Hematopoietic multipotent progenitor cell treated with erythropoietin and hydrocortisone succinate and interleukin-3 and kit ligand, for 6 days (in vitro differentiated cells): ENCODE measurements at regions not wholly inside any gene's neighbourhood (a gene's known extent, or its start where the extent isn't known, plus 50 kb on each side); places are given as distances from the start of the nearest gene placed in this dataset.
"Not testable (repeated sequence)": the region's sequence is repeated elsewhere in the genome, so short reads cannot be mapped to it uniquely, and the experiment has no call there.

Experiments
- DNase-seq: peaks from one replicate; pipeline ENCODE4 v3.0.0-alpha.2; 2015

DNA sequence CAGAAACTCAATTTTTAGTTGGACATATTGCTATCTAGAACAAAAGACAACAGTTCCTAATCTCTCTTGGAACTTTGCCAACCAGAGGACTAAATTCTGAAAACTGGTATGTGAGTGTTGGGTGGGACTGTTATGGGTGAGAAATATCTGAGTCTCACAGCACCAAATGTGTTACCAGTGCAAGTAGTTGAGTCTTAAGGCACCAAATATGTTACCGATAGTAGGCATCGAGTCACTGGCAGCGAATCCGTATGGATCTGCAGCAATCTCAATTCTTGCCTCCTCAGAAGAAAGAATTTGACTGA, 575.2 kb downstream of the DACH1 start:
- DNase-seq: peak; percentile 65

DNA sequence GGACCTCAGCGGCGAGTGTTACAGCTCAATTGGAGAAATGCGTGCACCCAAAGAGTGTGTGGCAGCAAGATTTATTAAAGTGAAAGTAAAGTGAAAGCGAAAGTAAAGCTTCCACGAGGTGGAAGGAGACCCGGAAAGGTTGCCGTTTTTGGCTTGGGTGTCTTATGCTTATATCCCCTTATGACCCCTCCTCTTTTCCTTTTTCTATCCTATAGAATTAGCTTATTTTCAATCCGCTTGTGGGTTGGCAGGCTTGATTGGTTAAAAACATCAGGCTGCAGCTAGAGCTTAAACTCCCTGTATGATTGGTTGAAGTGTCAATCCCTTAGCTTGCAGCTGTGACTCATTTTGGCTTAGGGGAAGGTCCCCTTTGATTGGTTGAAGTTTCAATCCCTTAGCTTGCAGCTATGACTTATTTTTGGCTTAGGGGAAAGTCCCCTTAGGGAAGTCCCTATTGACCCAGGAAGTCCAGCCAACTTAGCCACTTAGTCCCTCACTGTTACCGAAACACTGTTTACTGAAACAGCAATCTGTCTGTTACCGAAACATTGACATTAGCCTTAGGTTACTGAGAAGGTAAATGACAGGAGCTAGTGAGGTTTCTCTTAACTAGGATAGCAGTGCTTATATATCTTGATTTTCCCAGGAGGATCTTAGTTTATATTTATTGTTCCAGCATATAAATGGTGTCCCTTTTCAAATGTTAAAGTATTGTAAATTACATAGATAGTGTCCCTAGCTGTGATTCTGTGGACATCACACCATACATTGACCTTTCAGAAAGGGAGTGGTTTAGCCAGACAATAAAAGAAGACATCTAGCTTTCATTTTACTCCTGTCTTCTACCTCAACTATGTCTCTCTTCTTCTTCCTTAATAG, 575.8 kb downstream of the DACH1 start:
- DNase-seq: peak; percentile 66

DNA sequence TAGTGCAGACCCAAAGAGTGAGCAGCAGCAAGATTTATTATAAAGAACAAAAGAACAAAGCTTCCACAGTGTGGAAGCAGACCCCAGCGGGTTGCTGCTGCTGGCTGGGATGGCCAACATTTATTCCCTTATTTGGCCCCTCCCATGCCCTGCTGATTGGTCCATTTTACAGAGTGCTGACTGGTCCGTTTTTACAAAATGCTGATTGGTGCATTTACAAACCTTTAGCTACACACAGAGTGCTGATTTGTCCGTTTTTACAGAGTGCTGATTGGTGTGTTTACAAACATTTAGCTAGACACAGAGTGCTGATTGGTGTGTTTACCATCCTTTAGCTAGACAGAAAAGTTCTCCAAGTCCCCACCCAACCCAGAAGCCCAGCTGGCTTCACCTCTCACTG, 577.0 kb downstream of the DACH1 start:
- DNase-seq: not testable (repeated sequence)

DNA sequence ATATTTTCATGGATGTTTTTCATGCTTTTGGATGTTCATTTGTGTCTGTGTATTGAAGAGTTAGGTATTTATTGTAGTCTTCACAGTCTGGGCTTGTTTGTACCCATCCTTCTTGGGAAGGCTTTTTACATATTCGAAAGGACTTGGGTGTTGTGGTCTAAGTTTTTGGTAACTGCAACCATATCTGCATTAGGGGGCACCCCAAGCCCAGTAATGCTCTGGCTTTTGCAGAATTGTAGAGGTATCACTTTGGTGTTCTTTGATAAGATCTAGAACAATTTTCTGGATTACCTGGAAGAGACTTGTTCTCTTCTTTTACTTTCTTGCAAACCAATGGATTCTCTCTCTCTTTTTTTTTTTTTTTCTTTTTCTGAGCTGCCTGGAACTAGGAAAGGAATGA, 581.3 kb downstream of the DACH1 start:
- DNase-seq: peak; percentile 15

DNA sequence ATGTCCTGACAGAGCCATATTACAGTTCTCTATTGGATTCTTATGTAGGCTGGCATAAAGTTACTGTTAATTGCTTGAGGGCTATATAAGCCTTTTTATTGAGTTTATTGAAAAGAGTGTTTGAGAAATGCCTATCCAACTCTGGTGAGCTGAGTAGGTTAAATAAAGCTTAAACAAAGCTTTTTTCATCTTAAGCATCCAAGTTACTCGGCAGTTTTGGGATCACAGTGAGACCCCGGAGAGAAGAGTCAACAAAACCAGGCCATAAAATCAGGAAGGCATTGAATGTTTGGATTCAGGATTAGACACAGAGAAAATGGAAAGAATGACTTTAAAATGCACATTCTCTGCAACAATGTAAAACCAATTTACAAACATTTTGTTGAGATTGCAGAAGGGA, 588.5 kb downstream of the DACH1 start:
- DNase-seq: no peak

DNA sequence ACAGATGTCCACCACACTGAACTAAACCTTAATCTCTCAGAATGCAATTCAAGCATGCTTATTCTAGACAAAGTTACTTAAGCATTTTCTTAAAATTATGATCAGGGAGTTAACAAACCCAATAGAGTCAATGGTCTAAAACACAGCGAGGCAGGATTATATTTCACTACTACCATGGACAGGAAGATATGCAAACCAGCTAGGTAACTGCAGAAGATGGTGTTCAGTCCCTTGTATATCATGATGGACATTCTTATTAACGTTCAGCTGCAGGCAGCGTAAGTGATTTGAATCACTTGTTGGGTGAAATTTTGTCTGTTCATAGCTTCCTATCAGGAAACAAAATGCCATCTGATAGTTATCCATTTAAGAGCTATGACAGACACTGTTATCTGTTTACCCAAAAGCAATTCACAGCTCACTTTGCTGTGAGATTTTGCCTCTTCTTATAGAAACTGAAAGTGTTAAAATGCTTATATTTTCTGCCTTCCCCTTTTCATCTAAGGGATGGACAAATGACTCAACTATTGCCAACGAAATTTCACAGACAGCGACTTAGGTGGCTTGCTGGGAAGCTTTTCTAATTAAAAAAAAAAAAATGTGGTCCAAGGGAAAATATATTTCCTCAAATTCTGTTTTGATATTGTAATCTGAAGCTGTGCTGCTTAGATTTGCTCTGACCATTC, 591.9 kb downstream of the DACH1 start:
- no peak for DNase-seq

DNA sequence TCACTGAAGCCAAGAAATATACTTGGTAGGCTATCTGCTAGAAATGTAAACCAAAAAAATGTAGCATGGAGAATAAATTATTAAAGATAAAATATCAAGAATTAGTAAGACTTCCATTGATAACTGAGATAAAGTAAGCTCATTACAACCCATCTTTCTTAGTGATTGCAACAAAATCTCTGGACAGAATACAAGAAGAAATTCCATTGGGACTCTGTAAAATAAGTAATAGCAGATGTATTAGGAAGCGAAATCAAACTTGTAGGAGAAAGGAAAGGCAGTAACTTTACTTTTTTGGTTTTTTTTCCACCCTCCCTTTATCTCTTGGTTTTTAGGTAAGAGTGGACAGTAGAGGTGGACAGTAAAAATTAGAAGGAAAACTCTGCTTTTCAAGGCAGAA, 605.7 kb downstream of the DACH1 start:
- DNase-seq: no peak

DNA sequence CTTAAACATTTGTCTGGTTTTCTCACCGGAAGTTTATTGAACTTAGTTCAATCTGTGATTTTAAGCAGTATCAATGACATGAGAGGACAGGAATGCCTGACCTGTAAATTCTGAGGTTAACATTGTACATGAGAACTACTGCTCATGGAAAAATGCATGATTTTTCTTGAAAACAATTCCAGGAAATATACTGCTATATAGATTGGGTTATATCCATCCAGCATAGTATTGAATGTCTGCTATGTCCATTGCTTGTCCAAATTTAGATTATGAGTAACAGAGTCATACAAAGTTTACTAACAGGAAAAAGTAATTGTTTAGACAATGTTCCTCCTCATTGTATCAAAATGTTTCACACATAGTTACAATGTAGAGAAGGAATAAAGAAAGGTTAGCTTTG, 606.8 kb downstream of the DACH1 start:
- DNase-seq: no peak

DNA sequence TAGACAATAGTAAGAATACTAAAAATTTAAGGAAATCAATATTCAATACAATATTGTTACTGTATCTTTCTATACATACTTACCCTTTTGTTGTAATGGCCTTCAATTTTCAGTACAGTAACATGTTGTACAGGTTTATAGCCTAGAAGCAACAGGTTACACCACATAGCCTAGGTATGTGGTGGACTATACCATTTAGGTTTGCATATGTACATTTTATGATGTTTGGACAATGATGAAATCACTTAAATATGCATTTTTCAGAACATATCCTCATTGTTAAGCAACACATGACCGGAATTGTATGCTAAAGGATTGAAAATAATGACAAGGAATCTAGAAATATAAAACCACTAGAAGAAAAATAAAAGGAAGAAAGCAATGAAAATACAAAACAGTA, 611.4 kb downstream of the DACH1 start:
- DNase-seq: no peak

DNA sequence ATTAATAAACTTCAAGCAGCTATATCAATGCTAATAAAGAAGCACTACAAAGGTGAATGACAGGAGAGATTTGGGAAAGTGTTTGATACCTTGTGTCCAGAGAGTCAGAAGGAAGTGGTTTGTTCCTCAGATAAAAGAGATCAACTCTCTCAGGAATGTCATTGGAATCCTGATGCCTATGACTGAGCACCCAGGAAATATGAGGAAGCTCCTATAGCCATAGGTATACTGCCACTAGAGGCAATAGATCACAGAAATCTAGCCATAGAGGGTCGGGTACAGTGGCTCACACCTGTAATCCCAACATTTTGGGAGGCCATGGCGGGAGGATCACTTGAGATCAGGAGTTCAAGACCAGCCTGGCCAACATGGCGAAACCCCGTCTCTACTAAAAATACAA, 612.6 kb downstream of the DACH1 start:
- DNase-seq: no peak

DNA sequence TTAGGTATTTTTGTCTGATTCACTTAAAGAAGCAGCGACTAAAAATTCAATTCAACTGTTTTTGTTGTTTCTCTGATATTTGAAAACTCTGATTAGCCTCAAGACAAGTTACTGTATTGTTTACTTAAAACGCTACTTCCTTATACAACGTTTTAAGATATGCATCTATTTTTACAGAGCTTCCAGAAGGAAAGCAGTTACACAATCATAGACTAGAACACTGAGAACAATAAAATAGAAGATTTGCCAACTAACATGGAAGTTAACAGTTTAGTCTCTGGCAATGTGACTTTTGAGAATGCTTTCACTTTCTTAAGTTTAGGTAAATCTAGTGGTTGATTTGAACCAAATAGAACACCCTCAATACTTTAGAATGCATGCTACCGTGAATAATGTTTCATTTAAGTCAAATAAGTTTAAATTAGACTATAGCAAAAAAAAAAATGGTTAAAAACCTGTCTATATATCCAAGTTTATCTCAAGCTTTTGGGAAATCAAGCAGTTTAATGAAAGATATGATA, 614.8 kb downstream of the DACH1 start:
- DNase-seq: peak; percentile 13

DNA sequence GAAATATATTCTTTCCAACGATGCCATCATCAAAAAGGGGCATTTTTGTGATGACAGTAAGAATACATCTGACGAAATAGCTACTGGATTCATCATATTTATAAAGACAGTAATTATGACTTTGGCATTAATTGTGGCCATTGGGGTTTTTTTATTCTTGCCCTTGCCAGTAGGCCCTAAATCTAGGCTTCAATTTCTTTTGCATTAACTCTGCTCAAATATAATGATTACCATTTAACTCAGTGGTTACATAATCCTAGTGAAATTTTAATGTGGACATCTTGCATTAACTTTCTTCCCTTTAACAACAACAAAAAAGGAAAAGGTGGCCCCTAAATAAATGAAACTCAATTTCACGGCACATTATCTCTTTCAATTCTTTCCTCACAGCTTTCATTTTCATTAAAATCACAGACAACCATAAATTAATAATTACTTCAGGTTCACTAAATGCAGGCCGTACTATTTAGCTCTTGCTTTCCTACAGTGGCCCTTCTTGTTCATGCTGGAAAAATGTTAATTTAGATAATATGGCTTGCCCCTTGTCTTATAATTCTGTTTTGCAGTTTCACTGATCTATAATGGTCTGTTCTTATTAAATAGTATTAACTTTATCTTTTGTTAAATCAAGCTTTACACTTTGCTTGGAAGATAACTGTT, 615.6 kb downstream of the DACH1 start:
- no peak for DNase-seq

DNA sequence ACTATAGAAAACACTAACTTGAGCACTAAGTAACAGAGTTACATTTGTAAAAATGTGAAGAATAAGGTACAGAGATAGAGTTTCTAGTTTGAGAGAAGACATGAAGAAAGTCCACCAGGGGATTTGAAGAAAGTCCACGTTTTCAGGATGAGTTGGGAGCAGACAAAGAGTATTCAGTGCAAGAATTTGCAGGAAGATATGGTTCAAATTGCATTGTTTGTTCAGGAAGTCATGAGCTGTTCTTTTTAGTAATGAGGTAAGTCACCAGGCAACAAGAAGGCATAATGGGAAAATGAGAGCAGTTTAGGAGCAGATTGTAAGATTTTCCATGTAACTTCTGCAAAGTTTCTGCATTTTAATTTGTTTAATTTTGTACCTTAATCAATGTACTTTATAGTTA, 618.0 kb downstream of the DACH1 start:
- no peak for DNase-seq

DNA sequence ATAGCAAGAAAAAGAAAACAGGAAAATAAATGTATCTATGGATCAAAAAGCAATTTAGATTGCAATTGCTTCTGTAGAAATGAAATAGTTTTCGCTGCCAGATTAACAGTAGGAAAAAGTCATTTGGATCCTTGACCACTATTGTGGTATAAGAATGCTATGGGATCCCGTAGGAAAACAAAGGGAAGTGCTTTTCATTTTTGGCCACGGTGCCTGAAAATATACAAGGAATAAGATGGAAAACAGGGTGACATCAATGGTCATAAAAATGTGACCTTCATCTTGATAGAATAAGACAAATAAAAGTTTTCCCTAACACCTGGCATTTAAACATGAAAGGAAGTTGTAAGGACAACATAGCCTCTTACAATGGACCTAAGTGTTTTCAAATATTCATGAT, 622.8 kb downstream of the DACH1 start:
- DNase-seq: no peak

DNA sequence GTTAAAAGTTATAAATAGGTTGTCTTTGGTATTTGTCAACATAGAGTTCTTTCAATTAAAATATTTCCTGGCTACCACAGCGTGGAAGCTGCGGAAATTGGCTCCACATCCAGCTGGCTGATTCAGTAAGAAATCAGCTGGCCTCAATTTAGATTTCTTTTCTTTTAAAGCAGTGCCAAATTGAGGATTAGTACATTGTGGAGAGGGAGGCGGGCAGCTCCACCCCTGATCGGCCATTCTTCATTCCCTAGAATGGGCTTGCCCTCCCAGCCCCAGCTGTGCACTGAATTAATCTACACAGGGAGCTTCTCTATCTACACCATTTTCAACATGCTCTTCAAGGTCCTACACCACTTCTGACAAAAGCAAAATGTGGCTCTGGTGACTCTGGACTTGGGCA, 624.8 kb downstream of the DACH1 start:
- no peak for DNase-seq

DNA sequence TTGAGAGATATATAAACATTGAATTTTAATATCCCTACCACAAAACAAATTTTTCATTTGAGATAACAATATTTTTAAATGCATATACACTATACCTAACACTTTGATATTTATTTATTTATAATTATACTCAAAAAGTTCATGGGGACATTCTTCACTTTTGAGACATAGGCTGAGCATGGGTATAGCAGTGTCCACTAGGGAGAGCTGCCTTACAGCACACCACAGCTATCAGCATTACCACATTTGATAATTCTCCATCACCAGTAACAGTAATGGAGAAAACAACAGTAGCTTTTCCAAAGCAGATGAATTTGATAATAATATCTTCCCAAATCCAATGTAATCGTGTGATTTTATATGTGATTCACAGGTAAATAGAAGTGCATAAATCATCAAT, 626.1 kb downstream of the DACH1 start:
- DNase-seq: peak; percentile 19

DNA sequence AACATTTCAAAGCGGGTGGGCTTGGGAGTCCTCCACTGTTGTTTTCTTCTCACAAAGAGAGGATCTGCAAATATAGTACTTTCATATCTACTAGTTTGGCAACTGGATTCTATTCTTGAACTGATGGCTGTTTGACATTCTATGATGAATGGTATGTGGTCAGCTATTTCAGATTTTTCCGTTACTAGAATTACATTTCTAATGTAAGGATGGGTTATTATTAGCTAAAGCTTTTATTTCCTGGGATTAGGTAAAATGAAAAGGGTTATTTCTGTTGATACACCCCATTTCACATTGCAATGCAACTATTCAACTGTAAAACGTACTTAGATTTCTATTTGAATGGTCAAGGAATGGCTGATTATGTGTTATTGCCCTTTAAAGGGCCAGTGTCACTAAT, 629.7 kb downstream of the DACH1 start:
- DNase-seq: no peak

DNA sequence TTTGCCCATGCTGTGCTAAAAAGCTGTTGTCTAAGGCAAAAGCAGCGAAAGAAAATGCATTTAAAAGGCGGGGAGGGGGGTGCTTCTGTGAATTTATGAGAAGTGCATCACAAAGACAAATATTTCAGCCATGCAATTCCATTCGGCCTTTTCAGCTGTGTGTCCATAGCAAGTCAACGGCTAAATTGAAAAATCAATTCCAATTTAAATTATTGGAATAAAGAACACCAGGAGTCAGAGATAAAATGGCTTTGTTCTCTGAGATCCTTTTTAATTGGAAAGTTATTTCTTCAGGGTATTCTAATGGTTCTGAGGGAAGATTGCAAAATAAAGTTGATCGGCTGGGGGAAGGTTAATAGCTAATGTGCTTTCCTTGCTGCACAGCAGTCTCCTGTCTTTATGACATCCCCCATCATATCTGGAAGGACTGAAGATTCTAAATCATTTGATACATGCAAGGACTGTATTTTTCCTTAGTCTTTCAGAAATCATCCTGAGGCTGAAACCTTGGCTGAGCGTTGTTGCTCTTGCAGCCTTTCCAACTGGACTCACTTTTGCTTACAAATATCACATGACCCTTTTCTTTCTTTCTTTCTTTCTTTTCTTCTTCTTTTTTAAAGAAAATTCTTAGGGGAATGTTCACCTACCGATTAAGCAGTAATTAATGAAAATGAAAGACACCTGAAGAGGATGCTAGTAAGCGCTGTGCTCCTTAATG, 647.1 kb downstream of the DACH1 start:
- no peak for DNase-seq

DNA sequence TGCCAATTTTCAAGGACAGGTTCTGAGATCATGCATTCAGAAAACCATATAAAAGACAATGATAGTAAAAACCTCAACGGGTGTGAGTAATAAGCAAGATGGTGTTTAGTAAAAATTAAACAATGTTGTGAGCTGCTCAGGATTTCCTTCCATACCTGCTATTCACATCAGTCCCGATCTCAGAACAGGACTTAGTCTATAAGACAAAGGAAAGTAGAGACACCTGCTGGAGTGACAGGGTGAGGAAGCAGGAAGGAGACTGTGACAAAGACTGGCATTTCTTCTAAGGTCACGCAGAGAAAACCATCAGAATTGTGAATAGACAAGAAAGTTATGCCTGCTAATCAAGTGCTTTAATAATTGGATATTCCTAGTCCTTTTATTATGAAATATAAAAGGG, 648.0 kb downstream of the DACH1 start:
- peak; percentile 41 for DNase-seq

DNA sequence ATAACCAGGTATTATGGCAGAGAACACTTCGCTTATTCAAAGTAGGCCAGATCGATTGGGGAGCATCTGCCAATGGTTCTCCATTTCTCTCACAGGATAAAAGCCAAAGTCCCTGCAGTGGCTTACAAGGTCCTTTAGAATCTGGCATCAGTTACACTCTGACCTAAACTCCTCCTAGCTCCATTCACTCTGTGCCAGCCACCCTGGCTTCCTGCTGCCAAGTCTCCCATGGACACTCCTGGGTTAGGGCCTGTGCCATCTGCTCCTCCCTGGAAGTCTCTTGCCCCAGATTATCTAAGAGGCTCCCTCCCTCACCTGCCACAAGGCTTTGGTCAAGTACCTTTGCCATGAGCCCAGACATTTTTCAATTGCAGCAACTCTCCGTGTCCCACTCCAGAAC, 649.2 kb downstream of the DACH1 start:
- DNase-seq: no peak

DNA sequence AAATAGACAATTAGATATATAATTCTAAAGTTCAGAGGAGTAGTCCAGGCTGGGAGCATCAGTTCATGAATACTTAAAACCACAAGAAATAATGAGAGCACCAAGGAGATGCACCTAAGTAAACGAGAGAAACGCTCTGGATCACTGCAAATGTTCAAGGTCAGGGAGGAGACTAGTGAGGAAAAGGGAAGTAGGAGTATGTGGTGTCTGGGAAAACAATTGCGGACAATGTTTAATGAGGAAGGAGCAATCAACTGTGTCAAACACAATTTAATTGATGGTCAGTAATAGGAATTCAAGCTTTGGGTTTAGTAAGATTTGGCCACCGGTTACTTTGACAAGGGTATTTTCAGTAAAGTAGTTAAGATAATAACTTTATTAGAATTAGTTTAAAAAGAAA, 652.2 kb downstream of the DACH1 start:
- no peak for DNase-seq

DNA sequence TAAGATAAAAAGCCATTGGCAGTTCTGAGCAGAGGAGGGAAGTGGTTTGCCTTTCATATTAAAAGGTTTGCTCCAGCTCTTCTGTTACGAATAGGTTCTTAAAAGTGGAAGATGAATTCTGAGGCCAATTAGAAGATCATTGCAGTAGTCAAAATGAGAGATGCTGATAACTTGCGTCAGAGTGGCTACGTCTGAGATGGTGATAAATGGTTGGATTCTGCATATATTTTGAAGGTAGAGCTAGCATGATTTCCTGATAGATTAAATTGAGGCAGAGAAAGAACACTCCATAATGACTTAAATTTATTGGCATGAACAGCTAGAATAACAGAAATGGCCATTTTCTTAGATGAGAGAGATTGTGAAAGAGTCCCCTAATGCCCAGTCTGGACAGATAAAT, 652.6 kb downstream of the DACH1 start:
- no peak for DNase-seq

DNA sequence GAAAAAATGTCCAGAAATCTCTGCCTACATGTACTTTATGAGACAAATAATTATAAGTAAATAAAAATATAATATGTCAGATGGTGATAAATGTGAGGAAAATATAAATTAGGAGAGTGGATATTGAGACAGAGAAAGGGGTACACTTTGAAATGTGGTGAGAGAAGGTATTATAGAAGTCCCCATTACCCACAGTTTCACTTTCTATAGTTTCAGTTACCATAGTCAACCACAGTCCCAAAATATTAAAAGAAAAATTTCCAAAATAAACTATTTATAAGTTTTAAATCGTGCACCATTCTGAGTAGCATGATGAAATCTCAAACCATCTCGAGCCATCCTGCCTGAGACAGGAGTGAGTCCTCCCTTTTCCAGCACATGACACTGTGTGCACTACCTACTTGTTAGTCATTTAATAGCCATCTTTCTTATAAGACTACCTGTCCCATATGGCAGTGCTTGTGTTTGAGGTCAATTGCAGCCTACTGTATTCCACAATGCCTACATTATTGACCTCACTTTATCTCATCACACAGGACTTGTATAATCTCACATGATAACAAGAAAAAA, 653.7 kb downstream of the DACH1 start:
- no peak for DNase-seq
